ENCODE measurements at regions not wholly inside any gene's neighbourhood (a gene's known extent, or its start where the extent isn't known, plus 50 kb on each side); places are given as distances from the start of the nearest gene placed in this dataset.

DNA sequence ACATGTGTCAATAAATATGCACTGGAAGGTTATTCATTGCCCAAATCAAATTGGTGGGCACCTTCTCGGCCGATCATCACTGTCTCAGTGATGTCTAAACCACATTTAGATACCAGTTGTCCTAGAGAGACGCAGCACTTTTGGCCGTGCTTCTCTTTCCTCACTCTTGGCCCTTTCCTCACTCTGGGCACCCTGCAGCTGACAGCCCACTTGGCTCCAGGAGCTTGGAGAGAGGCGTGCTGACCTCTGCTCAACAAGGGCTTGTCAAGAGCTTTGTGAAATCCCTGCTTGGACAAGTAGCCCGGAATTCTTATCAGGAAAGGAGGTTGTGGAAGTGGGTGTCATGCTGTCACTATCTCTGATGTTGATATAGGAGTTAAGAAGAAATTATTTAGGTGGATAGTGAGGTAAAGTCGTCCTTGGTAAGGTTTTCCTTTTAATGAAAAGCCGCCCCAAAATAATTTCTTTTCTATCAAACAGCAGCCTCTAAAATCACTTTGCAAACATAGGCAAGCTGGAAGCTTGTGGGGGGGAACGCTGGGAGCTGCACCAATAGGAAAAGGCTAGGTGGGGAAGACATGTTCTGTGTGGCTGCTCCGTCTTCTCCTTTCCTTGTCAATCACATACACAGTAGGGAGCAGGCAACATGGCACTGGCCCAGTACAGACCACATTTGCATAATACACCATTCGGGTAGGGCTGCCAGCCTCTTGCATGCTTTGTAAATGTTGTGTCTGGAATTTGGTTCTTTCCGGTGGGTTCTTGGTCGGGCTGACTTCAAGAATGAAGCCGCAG, 126.8 kb upstream of the UBE3A start:
- intact Hi-C loops (cut with micrococcal nuclease): no loop called here

GRCh38 chr15:25563596-25563995, 124.8 kb upstream of the UBE3A start:
- intact Hi-C loops (cut with micrococcal nuclease): no loop called here

GRCh38 chr15:25557926-25558325, 119.1 kb upstream of the UBE3A start:
- intact Hi-C loops (cut with micrococcal nuclease): no loop called here

- intact Hi-C loops (cut with micrococcal nuclease): no loop called here
Observed at GRCh38 chr15:25556136-25556535, 117.3 kb upstream of the UBE3A start.

DNA sequence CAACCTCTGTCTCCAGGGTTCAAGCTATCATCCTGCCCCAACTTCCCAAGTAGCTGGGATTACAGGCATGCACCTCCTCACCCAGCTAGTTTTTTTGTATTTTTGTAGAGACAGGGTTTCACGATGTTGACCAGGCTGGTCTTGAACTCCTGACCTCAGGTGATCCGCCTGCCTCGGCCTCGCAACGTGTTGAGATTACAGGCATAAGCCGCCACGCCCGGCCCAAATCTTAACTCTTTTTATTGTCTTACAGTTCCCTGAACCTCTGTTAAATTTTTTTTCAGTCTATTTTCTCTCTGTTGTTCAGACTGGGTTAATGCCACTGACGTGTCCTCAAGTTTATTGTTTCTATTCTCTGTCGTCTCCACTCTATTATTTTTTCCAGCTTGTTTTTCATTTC, 115.8 kb upstream of the UBE3A start:
- intact Hi-C loops (cut with micrococcal nuclease): no loop called here

- intact Hi-C loops (cut with micrococcal nuclease): no loop called here
Observed at GRCh38 chr15:25548600-25548999, 109.8 kb upstream of the UBE3A start.

DNA sequence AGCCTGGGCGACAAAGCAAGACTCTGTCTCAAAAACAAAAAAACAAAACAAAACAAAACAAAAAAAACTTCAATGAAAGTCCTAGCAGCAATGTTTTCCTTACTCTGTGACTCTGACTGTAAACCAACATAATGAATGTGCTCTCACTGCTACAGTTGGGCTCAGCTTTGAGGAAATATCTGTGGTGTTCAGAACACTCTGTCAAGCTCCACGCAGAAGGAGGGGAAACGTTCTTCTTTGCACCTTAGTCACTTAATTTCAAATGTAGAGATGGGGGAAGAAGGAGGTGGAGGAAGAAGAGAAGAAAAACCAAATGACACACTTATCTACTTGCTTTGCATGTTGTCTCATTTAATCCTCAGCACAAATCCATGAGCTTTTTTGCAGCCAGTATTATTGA, 107.1 kb upstream of the UBE3A start:
- intact Hi-C loops (cut with micrococcal nuclease): no loop called here

DNA sequence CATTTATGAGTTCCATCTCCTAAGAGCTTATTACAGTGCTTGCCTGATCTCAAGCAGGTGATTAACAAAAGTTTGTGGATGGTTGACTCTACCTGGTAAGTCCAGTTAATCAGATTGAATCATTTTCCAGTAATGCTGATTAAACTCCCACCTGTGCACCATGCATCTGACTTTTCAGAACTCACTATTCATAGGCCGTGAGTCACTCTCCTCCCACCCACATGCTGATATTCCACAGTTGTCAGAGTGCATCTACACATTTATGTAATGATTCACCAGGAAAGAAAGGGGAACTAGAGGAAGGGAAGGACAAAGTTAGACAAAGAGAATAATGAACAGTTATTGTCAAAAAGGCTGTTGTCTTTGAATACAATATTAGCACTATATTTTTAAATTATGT, 106.2 kb upstream of the UBE3A start:
- intact Hi-C loops (cut with micrococcal nuclease): no loop called here

- intact Hi-C loops (cut with micrococcal nuclease): no loop called here
Observed at GRCh38 chr15:25544076-25544475, 105.3 kb upstream of the UBE3A start.

- intact Hi-C loops (cut with micrococcal nuclease): no loop called here
Observed at GRCh38 chr15:25543196-25543595, 104.4 kb upstream of the UBE3A start.

- intact Hi-C loops (cut with micrococcal nuclease): no loop called here
Observed at GRCh38 chr15:25541228-25541627, 102.4 kb upstream of the UBE3A start.

DNA sequence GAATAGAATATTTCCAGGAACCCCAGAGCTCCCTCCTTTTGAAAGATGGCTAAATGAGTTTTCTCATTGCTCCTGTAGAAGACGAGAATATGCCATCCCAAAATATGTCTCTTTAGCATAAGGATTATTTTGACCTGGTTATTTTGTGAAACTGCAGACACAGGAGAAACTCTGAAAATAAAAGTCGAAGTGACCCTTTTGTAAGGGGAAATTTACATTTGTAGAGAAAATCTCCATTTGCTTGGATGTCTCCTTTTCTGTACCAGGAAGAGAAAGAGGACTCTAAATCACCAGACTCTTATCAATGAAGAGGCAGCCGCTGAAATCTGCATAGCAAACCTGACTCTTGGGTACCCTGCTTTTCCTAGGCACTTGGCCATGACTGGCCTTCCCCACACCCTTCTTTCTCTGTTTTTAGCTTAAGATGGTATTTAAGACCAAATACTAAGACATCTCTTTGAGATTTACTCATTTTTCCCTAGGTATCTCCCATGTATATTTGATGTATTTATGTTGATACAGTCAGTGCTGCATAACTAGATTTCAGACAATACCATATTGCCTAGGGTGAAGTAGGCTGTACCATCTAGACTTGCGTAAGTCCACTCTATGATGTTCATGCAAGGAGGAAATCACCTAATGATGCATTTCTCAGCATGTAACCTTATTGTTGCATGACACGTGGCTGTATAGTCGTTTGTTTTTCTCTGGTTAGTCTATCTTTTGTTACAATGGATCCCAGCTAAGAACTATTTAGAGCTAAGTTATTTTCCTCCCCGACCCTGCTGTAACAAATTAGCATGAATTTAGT, 98.2 kb upstream of the UBE3A start:
- intact Hi-C loops (cut with micrococcal nuclease): no loop called here

DNA sequence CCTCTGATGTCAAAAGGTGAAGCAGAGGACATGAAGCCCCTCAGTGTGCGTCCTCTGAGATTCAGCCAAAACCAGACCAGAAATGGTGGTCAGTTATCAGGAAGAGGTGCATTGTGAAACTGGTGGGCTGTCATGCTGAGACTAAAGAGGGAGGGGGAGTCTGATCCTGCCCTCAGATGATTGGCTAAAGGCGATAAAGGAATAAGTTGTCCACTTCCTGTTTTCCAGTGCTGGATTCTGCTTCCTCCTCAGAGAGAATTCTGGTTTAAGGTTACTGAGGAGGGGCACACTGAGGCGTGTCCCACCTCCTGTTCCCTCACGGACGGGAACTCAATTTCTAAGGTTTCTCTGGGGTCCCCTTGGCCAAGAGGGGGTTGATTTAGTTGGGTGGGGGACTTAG, 97.0 kb upstream of the UBE3A start:
- intact Hi-C loops (cut with micrococcal nuclease): no loop called here

- intact Hi-C loops (cut with micrococcal nuclease): no loop called here
Observed at GRCh38 chr15:25534293-25534692, 95.5 kb upstream of the UBE3A start.

DNA sequence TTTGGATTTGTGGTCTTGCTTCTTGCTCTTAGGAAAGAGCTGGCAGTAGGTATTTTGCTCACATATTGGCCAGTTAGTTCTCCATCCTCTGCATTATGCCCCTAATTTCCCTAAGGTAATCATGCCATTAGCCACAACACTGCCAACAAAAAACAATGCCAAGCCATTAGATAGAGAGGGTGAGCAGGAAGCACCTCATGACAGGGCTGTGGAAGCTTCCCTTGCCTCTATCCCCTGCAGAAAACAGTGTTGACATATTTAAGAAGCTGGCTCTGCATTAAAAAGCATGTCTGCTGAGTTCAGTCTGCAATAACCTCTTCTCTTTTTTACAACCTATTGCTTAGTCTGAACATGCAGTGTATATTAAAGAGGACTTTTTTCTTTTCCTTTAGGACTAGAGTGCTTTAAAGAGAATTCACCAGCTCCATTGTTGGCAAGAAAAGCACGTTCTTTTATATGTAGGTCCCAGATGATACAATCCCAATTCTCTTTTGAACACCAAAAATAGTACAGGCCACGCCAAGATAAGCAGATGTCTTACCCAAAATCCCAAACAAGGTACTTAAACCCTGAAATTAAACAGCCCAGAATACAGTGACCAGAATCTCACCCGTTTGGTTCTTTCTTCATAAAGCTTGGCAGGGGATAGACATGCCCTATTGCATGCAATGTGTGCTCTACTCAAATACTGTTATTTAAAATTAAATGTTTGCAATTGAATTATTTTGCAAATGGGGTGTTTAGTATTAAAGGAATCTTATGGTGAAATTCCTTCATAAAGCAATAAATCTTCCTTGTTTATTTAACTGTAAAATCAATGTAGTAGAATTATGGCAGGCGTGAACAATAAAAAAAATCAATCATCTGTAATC, 93.7 kb upstream of the UBE3A start:
- intact Hi-C loops (cut with micrococcal nuclease): no loop called here

DNA sequence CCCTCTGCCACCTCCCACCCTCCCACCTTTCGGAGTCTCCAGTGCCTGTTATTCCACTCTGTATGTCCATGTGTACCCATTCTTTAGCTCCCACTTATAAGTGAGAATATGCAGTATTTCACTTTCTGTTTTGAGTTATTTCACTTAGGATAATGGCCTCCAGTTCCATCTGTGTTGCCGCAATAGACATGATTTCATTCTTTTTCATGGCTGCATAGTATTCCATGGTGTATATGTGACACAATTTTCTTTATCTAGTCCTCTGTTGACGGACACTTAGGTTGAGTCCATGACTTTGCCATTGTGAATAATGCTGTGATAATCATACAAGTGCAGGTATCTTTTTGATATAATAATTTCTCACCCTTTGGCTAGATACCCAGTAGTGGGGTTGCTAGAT, 91.0 kb upstream of the UBE3A start:
- intact Hi-C loops (cut with micrococcal nuclease): no loop called here

- intact Hi-C loops (cut with micrococcal nuclease): no loop called here
Observed at GRCh38 chr15:25527118-25527517, 88.3 kb upstream of the UBE3A start.

DNA sequence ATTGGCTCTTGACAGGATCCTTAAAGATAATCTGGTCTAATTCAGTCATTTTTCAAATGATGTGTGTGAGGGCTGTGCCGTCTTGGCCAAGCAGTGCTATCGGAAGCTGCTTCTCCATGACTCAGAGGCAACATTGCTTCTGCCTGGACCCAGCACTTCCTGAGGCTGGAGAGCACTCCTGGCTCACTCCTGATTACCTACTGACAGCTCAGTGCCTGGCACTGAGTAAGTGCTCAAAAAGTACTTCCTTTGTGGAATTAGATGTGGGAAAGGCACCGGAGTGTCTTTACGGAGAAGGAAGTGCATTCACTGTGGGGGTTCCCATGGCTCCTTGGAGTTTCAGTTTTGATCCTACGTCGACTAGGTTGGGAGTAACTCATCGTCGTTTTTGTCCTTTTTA, 86.9 kb upstream of the UBE3A start:
- intact Hi-C loops (cut with micrococcal nuclease): no loop called here

GRCh38 chr15:25515633-25516032, 76.8 kb upstream of the UBE3A start:
- intact Hi-C loops (cut with micrococcal nuclease): no loop called here

- intact Hi-C loops (cut with micrococcal nuclease): no loop called here
Observed at GRCh38 chr15:25514522-25514921, 75.7 kb upstream of the UBE3A start.

DNA sequence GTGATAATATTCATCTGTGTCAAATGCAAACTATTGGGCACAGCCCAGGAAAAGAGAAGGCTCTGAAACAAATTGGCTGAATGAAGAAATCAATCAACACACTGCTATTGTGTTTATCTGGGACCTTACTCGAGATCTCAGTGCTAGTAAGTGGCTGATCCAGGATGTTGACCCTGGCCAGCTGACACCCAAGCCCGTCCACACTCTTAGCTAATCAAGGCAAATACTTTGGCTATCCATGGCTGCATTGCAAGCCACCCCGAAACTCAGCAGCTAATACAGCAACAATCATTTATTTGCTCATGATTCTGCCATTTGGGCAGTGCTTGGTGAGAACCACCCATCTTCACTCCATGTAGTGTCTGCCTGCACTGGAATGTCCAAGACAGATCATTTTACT, 74.1 kb upstream of the UBE3A start:
- intact Hi-C loops (cut with micrococcal nuclease): no loop called here

GRCh38 chr15:25510146-25510545, 71.3 kb upstream of the UBE3A start:
- intact Hi-C loops (cut with micrococcal nuclease): no loop called here
